HG03159 (cell line): ENCODE measurements at regions not wholly inside any gene's neighbourhood (a gene's known extent, or its start where the extent isn't known, plus 50 kb on each side); places are given as distances from the start of the nearest gene placed in this dataset.
"Not testable (repeated sequence)": the region's sequence is repeated elsewhere in the genome, so short reads cannot be mapped to it uniquely, and the experiment has no call there.

Experiments used
- ATAC-seq: cut with Tn5 transposase; IDR thresholded peaks from one replicate; pipeline ENCODE4 v1.9.1; 2021; ENCODE audit warnings: mild to moderate bottlenecking, moderate library complexity; ENCODE audit not compliant: unreplicated experiment

DNA sequence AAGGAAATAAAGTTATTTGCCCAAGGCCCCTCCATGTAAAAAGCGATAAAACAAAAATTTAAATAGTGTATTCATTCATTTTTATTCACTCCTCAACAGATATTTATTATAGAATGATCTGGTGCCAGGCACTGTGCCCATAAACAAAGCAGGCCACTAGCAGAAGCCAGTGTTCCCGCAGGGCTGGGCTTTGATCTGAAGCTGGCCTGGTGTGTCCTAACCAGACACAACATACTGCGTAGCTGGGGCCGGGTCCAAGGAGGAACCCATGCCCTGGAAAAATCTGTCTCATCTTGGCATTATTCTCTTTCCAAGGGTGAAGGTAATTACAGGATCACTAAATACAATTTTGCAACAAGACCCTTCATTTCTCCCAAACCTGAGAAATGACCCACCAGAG, 537.4 kb upstream of the CDH5 start:
- ATAC-seq, result no peak

DNA sequence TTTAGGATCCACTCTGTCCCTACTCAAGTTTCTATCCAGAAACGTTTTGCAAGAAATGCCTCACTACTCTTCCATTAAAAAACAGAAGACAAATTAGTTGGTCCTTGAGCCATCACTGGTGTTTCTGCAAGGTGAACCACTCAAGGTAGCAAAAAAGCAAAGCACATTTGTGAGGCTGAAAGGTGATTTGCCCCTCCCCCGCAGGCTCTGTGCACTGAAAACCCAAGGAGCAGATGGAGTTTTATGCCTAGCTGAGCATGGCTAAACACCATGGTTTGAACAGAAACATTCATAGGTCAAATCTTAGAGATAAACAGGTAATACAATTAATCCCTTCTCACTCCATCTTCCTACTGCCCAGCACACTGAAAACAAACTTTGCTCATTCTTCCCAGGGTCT, 538.2 kb upstream of the CDH5 start:
- no peak for ATAC-seq

DNA sequence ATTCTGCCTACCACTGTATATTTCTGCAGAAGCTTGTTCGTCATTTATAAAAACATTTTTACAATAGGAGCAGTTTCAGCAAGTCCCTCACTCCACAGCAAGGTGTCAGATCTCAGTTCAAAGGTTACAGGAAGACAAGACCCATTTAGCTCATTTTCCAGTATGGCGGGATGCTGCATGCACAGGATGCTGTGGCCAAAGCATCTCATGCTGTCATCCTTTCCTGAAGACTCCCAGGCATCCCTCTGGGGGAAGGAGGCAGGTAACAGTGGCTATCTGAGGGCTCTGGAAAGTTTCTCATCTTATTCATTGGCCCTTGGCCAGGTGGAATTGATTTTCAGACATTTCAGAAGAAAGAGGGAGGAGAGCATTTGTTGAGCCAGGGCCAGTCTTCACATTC, 539.3 kb upstream of the CDH5 start:
- ATAC-seq, result no peak

- no peak for ATAC-seq
These were observed 541.2 kb upstream of the CDH5 start for GRCh38 chr16:65825191-65825856.

GRCh38 chr16:65822148-65822547, 544.3 kb upstream of the CDH5 start:
- no peak for ATAC-seq

DNA sequence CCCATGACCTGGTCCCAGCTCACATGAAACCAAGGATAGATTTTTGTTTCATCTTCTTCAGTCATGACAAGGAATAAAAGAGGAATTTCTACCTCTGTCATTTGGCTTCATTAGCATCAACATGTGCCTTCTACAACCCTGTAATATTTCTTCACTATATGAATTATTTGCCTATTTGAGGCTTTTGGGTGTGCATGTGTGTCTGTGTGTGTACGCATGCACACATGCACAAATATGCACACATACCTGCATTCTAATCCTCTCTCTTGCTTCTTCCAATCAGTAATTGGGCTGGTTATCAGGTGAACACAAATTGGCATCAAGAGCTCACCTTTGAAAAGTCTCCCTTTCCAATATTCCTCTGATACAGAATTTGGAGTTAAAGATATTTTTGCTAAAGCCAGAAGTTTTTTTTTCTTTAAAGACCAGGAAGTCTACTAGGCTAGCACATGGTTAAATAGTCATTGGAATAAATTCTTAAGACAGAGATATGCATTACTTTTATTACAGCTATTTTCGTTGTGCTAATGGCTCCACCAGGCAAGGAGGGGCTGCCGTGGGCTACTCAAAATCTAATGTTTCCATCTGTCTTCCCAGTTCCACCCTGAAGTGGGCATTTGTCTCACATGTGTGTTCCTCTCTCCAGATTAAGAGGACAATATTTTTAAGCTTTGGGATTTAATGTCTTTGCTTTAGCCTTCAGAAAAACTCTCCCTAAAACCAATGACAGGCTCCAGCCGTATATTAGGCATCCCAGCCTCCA, 547.2 kb upstream of the CDH5 start:
- ATAC-seq, result no peak

DNA sequence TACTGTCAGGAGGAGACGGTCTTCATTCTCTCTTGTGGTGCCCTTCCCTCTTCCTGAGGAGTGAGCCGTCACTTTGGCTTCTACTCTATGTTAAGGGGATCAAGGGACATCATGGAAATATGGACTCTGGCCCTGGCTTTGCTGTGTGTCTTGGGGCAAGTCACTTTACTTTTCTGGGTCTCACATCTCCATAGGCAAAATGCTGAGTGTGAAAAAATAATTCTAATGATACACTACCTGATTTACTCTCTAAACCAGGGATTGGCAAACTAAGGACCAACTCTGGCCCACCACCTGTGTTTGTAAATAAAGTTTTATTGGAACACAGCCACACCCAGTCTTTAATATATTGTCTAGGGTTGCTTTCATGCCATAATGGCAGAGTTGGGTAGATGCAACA, 548.7 kb upstream of the CDH5 start:
- no peak for ATAC-seq

DNA sequence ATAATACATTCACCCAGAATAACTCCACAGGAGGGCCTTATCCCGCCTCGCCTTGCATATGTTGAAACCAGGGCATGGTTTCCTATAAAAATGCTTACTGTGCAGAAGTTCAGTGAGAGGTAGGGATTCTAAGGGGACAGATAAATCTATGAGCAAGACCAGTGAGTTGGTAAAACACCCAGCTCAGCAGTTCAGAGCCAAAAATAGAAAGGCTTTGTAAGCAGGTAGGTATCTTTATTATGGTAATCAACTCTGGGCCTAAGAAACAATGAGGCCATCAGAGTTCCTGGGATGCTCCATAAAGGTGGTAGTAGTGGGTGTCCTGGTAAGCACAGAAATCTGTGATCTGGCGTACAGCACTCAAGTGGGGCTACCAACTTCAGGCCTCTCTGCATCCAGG, 549.4 kb upstream of the CDH5 start:
- ATAC-seq, result no peak

GRCh38 chr16:65816556-65816955, 549.9 kb upstream of the CDH5 start:
- no peak for ATAC-seq

- no peak for ATAC-seq
These were observed 550.8 kb upstream of the CDH5 start for GRCh38 chr16:65815707-65816106.

- not testable (repeated sequence) for ATAC-seq
These were observed 552.6 kb upstream of the CDH5 start for GRCh38 chr16:65813879-65814278.

DNA sequence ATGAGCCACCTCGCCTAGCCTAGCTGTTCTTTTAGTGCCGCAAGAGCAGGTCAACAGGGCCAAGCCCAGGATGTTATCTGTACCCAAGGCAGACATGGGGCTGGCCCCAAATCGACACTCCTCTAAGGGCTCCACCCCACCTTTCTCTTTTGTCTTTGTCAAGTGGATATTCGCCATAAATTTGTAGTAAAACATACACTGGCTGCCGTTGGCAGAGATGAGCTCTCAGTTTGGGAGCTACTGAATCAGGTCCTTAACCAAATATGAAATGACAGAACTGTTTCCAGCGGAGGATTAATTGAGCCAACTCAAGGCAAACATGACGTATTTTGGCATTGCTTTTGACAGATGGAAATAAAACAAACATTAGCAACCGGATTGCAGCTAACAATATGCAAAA, 556.9 kb upstream of the CDH5 start:
- ATAC-seq, result no peak

DNA sequence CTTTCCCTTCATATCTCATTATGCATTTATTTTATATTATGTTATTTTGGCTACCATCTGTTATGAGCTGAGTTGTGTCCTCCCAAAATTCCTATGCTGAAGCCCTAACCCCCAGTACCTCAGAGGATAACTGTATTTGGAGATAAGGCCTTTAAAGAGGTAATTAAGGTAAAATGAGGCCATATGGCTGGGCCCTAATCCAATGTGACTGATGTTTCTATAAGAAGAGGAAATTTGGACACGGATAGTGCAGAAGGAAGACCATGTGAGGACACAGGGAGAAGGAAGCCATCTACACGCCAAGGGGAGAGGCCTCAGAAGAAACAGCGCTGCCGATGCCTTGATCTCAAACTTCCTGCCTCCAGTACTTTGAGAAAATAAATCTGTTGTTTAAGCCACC, 557.7 kb upstream of the CDH5 start:
- ATAC-seq, result no peak

- ATAC-seq, result no peak
These were observed 558.6 kb upstream of the CDH5 start for GRCh38 chr16:65807858-65808257.

- ATAC-seq, result not testable (repeated sequence)
These were observed 560.8 kb upstream of the CDH5 start for GRCh38 chr16:65805704-65806103.

DNA sequence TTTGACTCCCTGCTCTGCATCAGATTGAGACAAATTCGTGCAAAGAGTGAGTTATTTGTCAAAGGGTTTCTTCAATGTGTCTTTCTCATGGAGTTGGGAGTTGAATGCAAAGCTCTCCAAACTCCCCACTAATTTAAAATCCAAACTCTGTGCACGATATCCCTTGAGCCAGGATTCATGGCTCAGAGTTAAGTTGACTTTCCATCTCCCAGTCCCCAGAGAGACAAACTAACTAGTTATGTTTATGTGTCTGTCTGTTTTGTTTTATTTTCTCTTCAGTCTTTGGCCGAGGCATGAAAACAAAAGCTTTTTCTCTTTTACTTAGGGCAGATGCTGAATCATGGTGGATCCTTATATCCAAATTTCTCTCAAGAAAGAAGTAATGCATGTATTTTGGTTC, 570.0 kb upstream of the CDH5 start:
- ATAC-seq, result no peak

GRCh38 chr16:65794973-65795372, 571.5 kb upstream of the CDH5 start:
- no peak for ATAC-seq

DNA sequence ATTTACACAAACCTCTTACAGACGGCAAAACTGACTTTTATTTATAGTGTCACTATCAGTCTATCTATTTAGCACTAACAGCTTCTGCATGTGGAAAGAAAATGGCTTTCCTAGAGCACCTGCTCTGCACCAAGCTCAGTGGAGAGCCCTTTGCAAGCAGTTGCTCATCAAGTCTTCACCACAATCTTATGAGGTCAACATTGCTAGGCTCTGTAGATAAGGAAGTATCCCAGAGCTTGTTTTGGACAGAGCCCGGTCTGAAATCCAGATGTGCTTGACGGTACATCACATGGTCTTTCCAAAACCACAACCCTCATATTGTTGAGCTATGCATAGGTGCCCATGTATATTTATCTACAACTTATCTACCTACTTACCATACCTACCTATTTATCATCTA, 572.7 kb upstream of the CDH5 start:
- no peak for ATAC-seq

DNA sequence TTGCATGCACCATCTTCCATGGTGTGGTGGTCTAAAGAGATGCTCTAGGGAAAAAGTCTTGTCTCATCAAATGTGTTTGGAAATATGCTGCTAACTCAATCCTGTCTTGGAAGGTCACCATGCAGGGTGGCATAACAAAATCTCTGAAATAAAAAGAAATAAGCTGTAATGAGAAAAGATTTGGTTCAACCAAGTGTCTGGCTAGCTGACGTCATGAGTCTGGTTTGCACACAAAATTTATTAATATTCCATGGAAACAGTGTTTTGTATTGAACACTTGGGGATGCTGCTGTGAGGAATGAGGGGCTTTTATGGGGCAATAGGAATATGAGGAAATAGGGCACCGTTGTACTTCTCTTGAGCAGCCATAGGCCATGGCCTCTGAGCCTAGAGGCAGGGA, 575.7 kb upstream of the CDH5 start:
- ATAC-seq, result no peak

GRCh38 chr16:65789161-65789945, 577.1 kb upstream of the CDH5 start:
- no peak for ATAC-seq

DNA sequence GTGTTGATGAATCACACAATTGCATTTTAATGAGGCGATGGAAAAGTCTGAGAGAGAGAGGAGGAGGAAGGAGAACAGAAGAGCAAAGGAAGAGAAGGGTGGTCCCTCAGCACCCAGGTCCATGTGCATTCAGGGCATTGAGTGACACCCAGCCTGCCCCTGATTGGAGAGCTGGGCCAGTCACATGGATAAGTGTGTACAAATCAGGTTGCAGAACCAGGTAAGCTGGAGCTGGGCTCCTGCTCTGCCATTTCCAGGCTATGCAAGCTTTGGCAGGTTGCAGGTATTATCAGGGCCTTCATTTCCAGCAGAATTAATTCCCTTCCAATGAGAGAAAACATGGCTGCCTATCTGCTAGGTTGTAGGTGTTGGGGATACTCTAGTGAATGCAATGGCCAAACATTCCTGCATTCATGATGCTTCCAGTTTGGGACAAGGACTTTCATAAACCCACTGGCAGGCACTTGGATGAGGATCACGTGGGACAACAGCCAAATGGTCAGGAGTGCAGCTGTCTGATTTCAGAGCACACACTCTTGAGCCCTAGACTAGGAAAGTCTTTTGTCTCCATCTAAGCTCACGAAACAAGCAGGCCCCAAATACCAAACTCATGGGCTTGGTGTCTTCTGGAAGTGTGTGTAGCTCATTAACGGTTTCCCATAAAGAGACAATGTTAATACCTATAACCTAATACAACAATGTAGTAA, 577.9 kb upstream of the CDH5 start:
- no peak for ATAC-seq
